A549 (cell line): ENCODE measurements at regions not wholly inside any gene's neighbourhood (a gene's known extent, or its start where the extent isn't known, plus 50 kb on each side); places are given as distances from the start of the nearest gene placed in this dataset.

Experiments used
- HDAC2 ChIP-seq: fragments of 200-600 bp; sonication (generic); IDR thresholded peaks from 2 replicates; pipeline ENCODE4 v1.6.1; 2016
- JUN ChIP-seq, 2 experiments: fragments of >200 bp; sonication (Bioruptor Twin); formaldehyde crosslinking; IDR thresholded peaks; 2 replicates in 1 of 2; 3 replicates in 1 of 2; pipeline ENCODE4 v1.6.1; 2016 to 2017
- KDM1A ChIP-seq: fragments of 200-600 bp; sonication (generic); IDR thresholded peaks from 2 replicates; pipeline ENCODE4 v1.6.1; 2016; ENCODE audit warnings: low read depth, mild to moderate bottlenecking
- KDM5A ChIP-seq: fragments of 200-600 bp; sonication (generic); IDR thresholded peaks from 2 replicates; pipeline ENCODE4 v1.6.1; 2016; ENCODE audit warnings: antibody characterized with exemption, mild to moderate bottlenecking
- MAFK ChIP-seq: fragments of 450-650 bp; IDR thresholded peaks from 2 replicates; pipeline ENCODE4 v1.6.1; 2014; ENCODE audit not compliant: partially characterized antibody
- POLR2A ChIP-seq: IDR thresholded peaks from 2 replicates; pipeline ENCODE4 v1.6.1; 2012; ENCODE audit warnings: mild to moderate bottlenecking, low read length
- TF ChIP-seq, protein P1 (sequence below): fragments of >200 bp; sonication (Bioruptor Twin); formaldehyde crosslinking; IDR thresholded peaks from 3 replicates; pipeline ENCODE4 v1.5.1; 2016
- TF ChIP-seq, protein P2 (sequence below): fragments of >200 bp; sonication (Bioruptor Twin); formaldehyde crosslinking; IDR thresholded peaks from 2 replicates; pipeline ENCODE4 v1.6.1; 2016

DNA sequence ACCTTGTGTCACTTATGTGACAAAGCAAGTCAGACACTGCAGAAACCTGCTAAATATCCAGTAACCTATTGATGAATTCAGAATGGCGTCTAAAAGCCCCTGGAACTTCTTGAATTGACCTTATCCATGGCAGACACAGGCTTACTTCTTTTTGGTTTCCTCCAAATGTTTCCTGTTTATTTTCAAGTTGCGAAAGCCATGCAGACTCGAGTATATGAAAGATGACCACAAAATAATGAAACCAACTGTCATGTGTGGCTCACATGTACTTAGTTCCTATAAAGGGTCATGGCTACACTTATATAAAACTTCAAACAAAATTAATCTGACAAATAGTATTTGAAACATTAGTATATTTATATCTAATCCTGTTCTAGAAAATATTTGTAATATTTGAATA lies 113.1 kb upstream of the FNDC3A start:
- TF ChIP-seq, protein P1, sequence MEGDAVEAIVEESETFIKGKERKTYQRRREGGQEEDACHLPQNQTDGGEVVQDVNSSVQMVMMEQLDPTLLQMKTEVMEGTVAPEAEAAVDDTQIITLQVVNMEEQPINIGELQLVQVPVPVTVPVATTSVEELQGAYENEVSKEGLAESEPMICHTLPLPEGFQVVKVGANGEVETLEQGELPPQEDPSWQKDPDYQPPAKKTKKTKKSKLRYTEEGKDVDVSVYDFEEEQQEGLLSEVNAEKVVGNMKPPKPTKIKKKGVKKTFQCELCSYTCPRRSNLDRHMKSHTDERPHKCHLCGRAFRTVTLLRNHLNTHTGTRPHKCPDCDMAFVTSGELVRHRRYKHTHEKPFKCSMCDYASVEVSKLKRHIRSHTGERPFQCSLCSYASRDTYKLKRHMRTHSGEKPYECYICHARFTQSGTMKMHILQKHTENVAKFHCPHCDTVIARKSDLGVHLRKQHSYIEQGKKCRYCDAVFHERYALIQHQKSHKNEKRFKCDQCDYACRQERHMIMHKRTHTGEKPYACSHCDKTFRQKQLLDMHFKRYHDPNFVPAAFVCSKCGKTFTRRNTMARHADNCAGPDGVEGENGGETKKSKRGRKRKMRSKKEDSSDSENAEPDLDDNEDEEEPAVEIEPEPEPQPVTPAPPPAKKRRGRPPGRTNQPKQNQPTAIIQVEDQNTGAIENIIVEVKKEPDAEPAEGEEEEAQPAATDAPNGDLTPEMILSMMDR, result no peak
- TF ChIP-seq KDM5A (no peak), JUN (IDR thresholded peaks at IDR 0.05) (no peak), KDM1A (no peak), POLR2A (no peak), HDAC2 (no peak), MAFK (no peak)
- TF ChIP-seq, protein P2, sequence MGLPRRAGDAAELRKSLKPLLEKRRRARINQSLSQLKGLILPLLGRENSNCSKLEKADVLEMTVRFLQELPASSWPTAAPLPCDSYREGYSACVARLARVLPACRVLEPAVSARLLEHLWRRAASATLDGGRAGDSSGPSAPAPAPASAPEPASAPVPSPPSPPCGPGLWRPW, result no peak
